Uterus (tissue), 3 donors: ENCODE measurements at regions not wholly inside any gene's neighbourhood (a gene's known extent, or its start where the extent isn't known, plus 50 kb on each side); places are given as distances from the start of the nearest gene placed in this dataset.

Experiments used
- DNase-seq, 2 donors: peaks; one replicate each; pipeline ENCODE4 v3.0.0-alpha.2; 2019 to 2020
- H3K27ac ChIP-seq, 2 donors: fragments of 200-600 bp; sonication (generic); 1 replicate in 1 of 2; 2 replicates in 1 of 2; pipeline ENCODE4 v1.5.1; 2016 to 2018
- H3K27me3 ChIP-seq, 2 donors: fragments of 200-600 bp; sonication (generic); one replicate each; pipeline ENCODE4 v1.5.1; 2018 to 2019; ENCODE audit warnings: control low read depth in 1 of 2
- H3K36me3 ChIP-seq, 2 donors: fragments of 200-600 bp; sonication (generic); one replicate each; pipeline ENCODE4 v1.5.1; 2019; ENCODE audit warnings: control low read depth in 1 of 2
- H3K4me1 ChIP-seq, 2 donors: fragments of 200-600 bp; sonication (generic); one replicate each; pipeline ENCODE4 v1.5.1; 2018 to 2019; ENCODE audit warnings: control low read depth in 1 of 2
- H3K4me3 ChIP-seq, 2 donors: fragments of 200-600 bp; sonication (generic); 1 replicate in 1 of 2; 2 replicates in 1 of 2; pipeline ENCODE4 v1.5.1; 2018 to 2019; ENCODE audit warnings: mild to moderate bottlenecking in 1 of 2
- H3K9me3 ChIP-seq, 2 donors: fragments of 200-600 bp; sonication (generic); one replicate each; pipeline ENCODE4 v1.5.1; 2019; ENCODE audit warnings: control low read depth in 1 of 2
- POLR2A ChIP-seq, 2 donors: fragments of 450-650 bp; IDR thresholded peaks; one replicate each; pipeline ENCODE4 v1.6.1; 2016; ENCODE audit warnings: antibody characterized with exemption in 2 of 2, mild to moderate bottlenecking in 1 of 2, moderate library complexity in 1 of 2
- intact Hi-C: fragments of 100-400 bp; cut with DNase I; formaldehyde crosslinking; loops from one replicate; pipeline ENCODE4 v1.15.1; 2023; ENCODE audit warnings: low total_unique reads
- TF ChIP-seq, protein P1 (sequence below), 4 experiments: fragments of 200-600 bp in 2 of 4; fragments of 450-650 bp in 2 of 4; sonication (generic) in 2 of 4; IDR thresholded peaks; one replicate each; pipeline ENCODE4 v1.5.1; 2016 to 2019; ENCODE audit warnings: antibody characterized with exemption in 4 of 4, mild to moderate bottlenecking in 2 of 4, moderate library complexity in 1 of 4
- donor health status: DM: yes; HTN: yes; CAD: no.

DNA sequence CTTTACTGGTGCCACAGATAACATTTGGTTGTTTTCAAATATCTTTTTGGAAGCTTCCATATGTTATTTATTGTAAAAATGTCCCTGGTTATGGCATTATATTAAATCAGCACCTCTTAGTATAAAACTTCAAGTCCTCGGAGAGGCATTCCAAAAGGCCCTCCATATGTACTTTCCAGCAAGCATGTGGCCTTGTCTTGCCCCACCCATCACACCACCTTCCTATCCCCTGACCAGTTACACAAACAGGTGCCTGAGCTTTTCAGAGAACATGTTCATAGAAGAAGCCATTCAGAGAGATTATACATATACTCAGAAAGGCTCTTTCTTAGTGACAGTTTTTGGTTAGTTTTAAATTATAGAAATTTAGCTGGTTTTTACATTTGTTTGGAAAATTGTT lies 92.4 kb upstream of the PRKG1 start:
- no peaks in the 10 kb centered on the region for H3K27me3 ChIP-seq
- no peak overlapping the region for H3K27ac ChIP-seq
- DNase-seq, result no peak
- H3K9me3 ChIP-seq, result no peaks in the 10 kb centered on the region
- H3K4me3 ChIP-seq, result no peak overlapping the region
- TF ChIP-seq, protein P1, sequence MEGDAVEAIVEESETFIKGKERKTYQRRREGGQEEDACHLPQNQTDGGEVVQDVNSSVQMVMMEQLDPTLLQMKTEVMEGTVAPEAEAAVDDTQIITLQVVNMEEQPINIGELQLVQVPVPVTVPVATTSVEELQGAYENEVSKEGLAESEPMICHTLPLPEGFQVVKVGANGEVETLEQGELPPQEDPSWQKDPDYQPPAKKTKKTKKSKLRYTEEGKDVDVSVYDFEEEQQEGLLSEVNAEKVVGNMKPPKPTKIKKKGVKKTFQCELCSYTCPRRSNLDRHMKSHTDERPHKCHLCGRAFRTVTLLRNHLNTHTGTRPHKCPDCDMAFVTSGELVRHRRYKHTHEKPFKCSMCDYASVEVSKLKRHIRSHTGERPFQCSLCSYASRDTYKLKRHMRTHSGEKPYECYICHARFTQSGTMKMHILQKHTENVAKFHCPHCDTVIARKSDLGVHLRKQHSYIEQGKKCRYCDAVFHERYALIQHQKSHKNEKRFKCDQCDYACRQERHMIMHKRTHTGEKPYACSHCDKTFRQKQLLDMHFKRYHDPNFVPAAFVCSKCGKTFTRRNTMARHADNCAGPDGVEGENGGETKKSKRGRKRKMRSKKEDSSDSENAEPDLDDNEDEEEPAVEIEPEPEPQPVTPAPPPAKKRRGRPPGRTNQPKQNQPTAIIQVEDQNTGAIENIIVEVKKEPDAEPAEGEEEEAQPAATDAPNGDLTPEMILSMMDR (IDR thresholded peaks at IDR 0.05), result no peak
- TF ChIP-seq POLR2A (IDR thresholded peaks at IDR 0.05), result no peak
- intact Hi-C loops, result no loop called here
- no peaks in the 10 kb centered on the region for H3K4me1 ChIP-seq
- no peaks in the 10 kb centered on the region for H3K36me3 ChIP-seq

DNA sequence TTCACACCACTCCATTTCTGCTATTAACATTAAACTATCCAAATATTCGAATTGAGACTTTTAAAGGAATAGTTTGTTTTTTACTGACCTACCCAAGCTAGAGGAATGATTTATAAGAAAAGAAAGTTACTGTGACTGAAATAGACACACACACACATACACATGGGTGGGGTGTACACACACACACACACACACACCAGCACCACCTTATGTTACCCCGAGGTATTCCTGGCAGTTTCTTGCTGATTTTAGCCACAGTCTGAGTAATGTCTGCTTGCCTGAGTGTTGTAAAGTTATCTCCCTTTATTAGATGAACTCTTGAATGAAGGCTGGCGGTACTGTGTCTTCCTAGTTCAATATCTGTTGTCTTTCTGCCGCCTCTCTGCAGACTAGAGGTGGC lies 91.3 kb upstream of the PRKG1 start:
- H3K4me3 ChIP-seq, result no peak overlapping the region
- H3K36me3 ChIP-seq, result no peaks in the 10 kb centered on the region
- no peak overlapping the region for H3K27ac ChIP-seq
- DNase-seq, result no peak
- no peak for TF ChIP-seq POLR2A (IDR thresholded peaks at IDR 0.05)
- TF ChIP-seq, protein P1 (IDR thresholded peaks at IDR 0.05), result no peak
- H3K9me3 ChIP-seq, result no peaks in the 10 kb centered on the region
- intact Hi-C loops, result no loop called here
- no peaks in the 10 kb centered on the region for H3K4me1 ChIP-seq
- no peaks in the 10 kb centered on the region for H3K27me3 ChIP-seq

DNA sequence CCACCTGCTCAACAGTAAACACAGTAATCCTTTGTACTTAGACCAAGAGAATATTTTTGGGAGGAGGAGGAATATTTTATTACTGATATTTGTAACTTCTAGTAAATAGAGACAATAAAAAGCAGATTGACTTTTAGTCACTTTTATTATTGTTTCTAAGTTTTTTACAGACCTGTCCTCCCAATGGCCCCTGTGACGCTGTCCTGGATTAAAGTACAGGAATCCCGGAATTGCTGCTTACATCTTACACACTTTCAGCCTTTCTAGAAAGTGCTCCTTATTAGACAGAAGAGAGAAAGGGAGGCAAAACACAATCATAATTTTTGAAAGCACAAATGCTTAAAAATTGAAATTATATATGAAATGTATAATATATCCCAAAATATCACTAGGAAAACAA lies 86.4 kb upstream of the PRKG1 start:
- H3K27ac ChIP-seq, result no peak overlapping the region
- no peak for DNase-seq
- TF ChIP-seq POLR2A (IDR thresholded peaks at IDR 0.05), result no peak
- TF ChIP-seq, protein P1 (IDR thresholded peaks at IDR 0.05), result no peak
- no peaks in the 10 kb centered on the region for H3K27me3 ChIP-seq
- no peaks in the 10 kb centered on the region for H3K4me1 ChIP-seq
- no peak overlapping the region for H3K4me3 ChIP-seq
- intact Hi-C loops, result no loop called here
- no peaks in the 10 kb centered on the region for H3K36me3 ChIP-seq
- no peaks in the 10 kb centered on the region for H3K9me3 ChIP-seq

DNA sequence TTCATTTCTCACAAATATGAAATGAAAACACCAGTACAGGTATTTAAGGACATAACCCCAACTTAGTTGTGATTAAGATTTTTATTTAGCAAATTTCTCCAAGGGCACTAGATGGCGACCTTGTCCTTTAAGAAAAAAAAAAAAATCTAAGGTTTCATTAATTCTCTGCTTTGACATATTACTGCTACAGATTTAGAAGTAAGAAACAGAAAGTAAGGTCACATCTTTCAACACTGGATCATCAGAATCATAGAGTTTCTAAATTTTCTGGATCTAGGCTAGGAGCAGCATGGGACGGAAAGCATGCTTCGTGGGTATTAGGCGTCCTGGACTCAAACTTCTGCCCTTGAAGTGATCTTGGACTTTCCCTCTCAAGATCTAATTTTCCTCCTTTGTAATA lies 85.5 kb upstream of the PRKG1 start:
- Histone ChIP-seq H3K36me3 (no peaks in the 10 kb centered on the region), H3K4me3 (no peak overlapping the region), H3K27ac (no peak overlapping the region), H3K27me3 (no peaks in the 10 kb centered on the region), H3K9me3 (no peaks in the 10 kb centered on the region), H3K4me1 (no peaks in the 10 kb centered on the region)
- no peak for DNase-seq
- TF ChIP-seq, protein P1 (IDR thresholded peaks at IDR 0.05), result peak; percentile 22 to 46 (median 32)
- TF ChIP-seq POLR2A (IDR thresholded peaks at IDR 0.05), result no peak
- intact Hi-C loops, result no loop called here

DNA sequence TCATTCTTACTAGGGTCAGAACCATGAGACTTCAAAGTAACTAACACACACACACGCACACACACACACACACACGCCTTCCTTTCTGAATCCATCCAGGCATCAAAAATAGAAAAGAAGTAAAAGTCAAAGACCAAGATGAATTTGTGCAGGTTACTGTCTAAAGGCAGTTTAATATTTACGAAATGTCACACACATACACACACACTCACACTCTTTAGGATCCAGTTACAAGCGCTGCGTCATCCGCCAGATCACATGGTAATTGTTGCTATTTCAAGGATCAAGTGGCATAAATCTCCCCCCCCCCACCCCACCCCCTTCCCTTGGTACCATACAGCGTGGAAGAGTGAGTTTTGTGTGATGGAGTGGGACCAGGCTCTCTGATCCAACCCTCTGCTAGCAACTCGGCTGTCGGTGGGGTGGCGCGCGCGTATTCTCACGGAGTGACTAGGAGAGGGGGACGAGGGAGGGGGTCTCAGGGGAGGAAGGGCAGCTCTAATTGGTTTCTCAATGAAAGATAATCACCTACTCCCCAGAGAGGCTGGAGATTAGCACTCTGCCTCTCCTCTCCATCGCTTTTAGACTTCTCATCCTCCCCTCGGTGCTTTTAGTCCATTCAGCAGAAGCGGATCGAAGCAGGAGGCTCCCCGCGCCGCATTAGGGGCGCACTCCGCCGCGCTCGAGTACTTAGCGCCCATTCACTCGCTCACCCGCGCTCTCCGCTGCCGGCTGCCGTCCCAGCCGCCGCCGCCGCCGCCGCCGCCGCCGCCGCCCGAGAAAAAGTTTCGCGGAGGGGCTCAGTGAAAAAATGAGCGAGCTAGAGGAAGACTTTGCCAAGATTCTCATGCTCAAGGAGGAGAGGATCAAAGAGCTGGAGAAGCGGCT lies 83.5 kb upstream of the PRKG1 start:
- Histone ChIP-seq H3K9me3 (no peaks in the 10 kb centered on the region), H3K36me3 (no peaks in the 10 kb centered on the region), H3K27ac (peak overlapping the region; percentile 84 to 86), H3K27me3 (no peaks in the 10 kb centered on the region), H3K4me1 (no peaks in the 10 kb centered on the region), H3K4me3 (peak overlapping the region; percentile 74 to 84)
- TF ChIP-seq, protein P1 (IDR thresholded peaks at IDR 0.05), result peak in 1 of 4 experiments; percentile 2
- no peak for TF ChIP-seq POLR2A (IDR thresholded peaks at IDR 0.05)
- intact Hi-C loops, result no loop called here
- DNase-seq, result peak; percentile 49 to 57
